GM23338 (cell line): ENCODE measurements at regions not wholly inside any gene's neighbourhood (a gene's known extent, or its start where the extent isn't known, plus 50 kb on each side); places are given as distances from the start of the nearest gene placed in this dataset.

Source experiments
- ATAC-seq: fragments of 200-7000 bp; cut with Tn5 transposase; 3 replicates; pipeline ENCODE4 v1.9.1; 2020
- DNase-seq: peaks from one replicate; pipeline ENCODE4 v3.0.0-alpha.2; 2015; ENCODE audit warnings: low spot score
- H2AFZ ChIP-seq: fragments of 200-600 bp; sonication (generic); 2 replicates; pipeline ENCODE4 v1.8.0; 2016; ENCODE audit warnings: antibody characterized with exemption, mild to moderate bottlenecking, moderate library complexity
- H3F3A ChIP-seq: fragments of 200-600 bp; sonication (generic); replicated peaks from 2 replicates; pipeline ENCODE4 v1.8.0; 2017; ENCODE audit warnings: antibody characterized with exemption, mixed run types, low read depth
- H3K27ac ChIP-seq: fragments of 200-600 bp; sonication (generic); 2 replicates; pipeline ENCODE4 v1.6.1; 2016; ENCODE audit warnings: low read depth
- H3K27me3 ChIP-seq: fragments of 200-600 bp; sonication (generic); 2 replicates; pipeline ENCODE4 v1.8.0; 2016; ENCODE audit warnings: mild to moderate bottlenecking, mixed run types, moderate library complexity; ENCODE audit not compliant: insufficient read depth
- H3K36me3 ChIP-seq: fragments of 200-600 bp; sonication (generic); 2 replicates; pipeline ENCODE4 v1.8.0; 2016; ENCODE audit warnings: mild to moderate bottlenecking; ENCODE audit not compliant: insufficient read depth
- H3K4me1 ChIP-seq: fragments of 200-600 bp; sonication (generic); 2 replicates; pipeline ENCODE4 v1.8.0; 2016; ENCODE audit warnings: mild to moderate bottlenecking, moderate library complexity; ENCODE audit not compliant: insufficient read depth
- H3K4me2 ChIP-seq: fragments of 200-600 bp; sonication (generic); 2 replicates; pipeline ENCODE4 v1.7.1; 2017; ENCODE audit warnings: mixed run types
- H3K4me3 ChIP-seq: fragments of 200-600 bp; sonication (generic); 2 replicates; pipeline ENCODE4 v1.6.1; 2016; ENCODE audit warnings: mixed run types
- H3K79me2 ChIP-seq: fragments of 200-600 bp; sonication (generic); replicated peaks from 2 replicates; pipeline ENCODE4 v1.8.0; 2017; ENCODE audit warnings: mild to moderate bottlenecking; ENCODE audit not compliant: insufficient read depth
- H3K9me2 ChIP-seq: fragments of 200-600 bp; sonication (generic); 2 replicates; pipeline ENCODE4 v1.8.0; 2017; ENCODE audit not compliant: insufficient read depth
- H4K20me1 ChIP-seq: fragments of 200-600 bp; sonication (generic); replicated peaks from 2 replicates; pipeline ENCODE4 v1.8.0; 2017; ENCODE audit warnings: mild to moderate bottlenecking; ENCODE audit not compliant: insufficient read depth
- H3K27ac Mint-ChIP-seq: 2 replicates; pipeline ENCODE4 v1.8.0; 2020; ENCODE audit warnings: inconsistent platforms, mild to moderate bottlenecking, moderate library complexity, mixed read lengths
- H3K27me3 Mint-ChIP-seq: 3 replicates; pipeline ENCODE4 v1.8.0; 2022; ENCODE audit warnings: low read depth, mild to moderate bottlenecking, moderate library complexity, mixed read lengths, inconsistent platforms; ENCODE audit not compliant: insufficient read depth, poor library complexity
- H3K36me3 Mint-ChIP-seq: 3 replicates; pipeline ENCODE4 v1.8.0; 2021; ENCODE audit warnings: low read depth, mild to moderate bottlenecking, inconsistent platforms, moderate library complexity, mixed read lengths
- H3K4me1 Mint-ChIP-seq: 3 replicates; pipeline ENCODE4 v1.8.0; 2020; ENCODE audit warnings: mild to moderate bottlenecking, inconsistent platforms, mixed read lengths
- H3K4me3 Mint-ChIP-seq: 3 replicates; pipeline ENCODE4 v1.8.0; 2021; ENCODE audit warnings: moderate library complexity, mild to moderate bottlenecking, inconsistent platforms, mixed read lengths
- H3K9me3 Mint-ChIP-seq: 3 replicates; pipeline ENCODE4 v1.8.0; 2020; ENCODE audit warnings: moderate library complexity, mild to moderate bottlenecking, inconsistent platforms, mixed read lengths
- CTCF ChIP-seq, 2 experiments: fragments of 200-600 bp in 1 of 2; sonication (generic) in 1 of 2; conservative IDR thresholded peaks; 2 replicates each; pipeline versions ENCODE4 v1.5.1 to v1.6.1; 2016 to 2017; ENCODE audit warnings: antibody characterized with exemption in 2 of 2, low read depth in 2 of 2, mild to moderate bottlenecking in 2 of 2, moderate library complexity in 1 of 2
- ETS1 ChIP-seq: IDR thresholded peaks from 2 replicates; pipeline ENCODE4 v1.6.1; 2016; ENCODE audit warnings: antibody characterized with exemption
- EZH2 ChIP-seq: fragments of 200-600 bp; sonication (generic); IDR thresholded peaks from one replicate; pipeline ENCODE4 v1.8.0; 2017; ENCODE audit warnings: antibody characterized with exemption, mild to moderate bottlenecking, low read depth; ENCODE audit not compliant: unreplicated experiment
- EZH2phosphoT487 ChIP-seq: fragments of 200-600 bp; sonication (generic); IDR thresholded peaks from one replicate; pipeline ENCODE4 v1.8.1; 2018; ENCODE audit warnings: antibody characterized with exemption; ENCODE audit not compliant: unreplicated experiment
- JUNB ChIP-seq: IDR thresholded peaks from one replicate; pipeline ENCODE4 v1.6.1; 2016; ENCODE audit warnings: antibody characterized with exemption; ENCODE audit not compliant: unreplicated experiment
- NANOG ChIP-seq: IDR thresholded peaks from 2 replicates; pipeline ENCODE4 v1.6.1; 2016; ENCODE audit warnings: antibody characterized with exemption, borderline replicate concordance
- REST ChIP-seq: IDR thresholded peaks from one replicate; pipeline ENCODE4 v1.6.1; 2018; ENCODE audit warnings: antibody characterized with exemption; ENCODE audit not compliant: unreplicated experiment
- STAT1 ChIP-seq: IDR thresholded peaks from one replicate; pipeline ENCODE4 v1.6.1; 2016; ENCODE audit warnings: antibody characterized with exemption; ENCODE audit not compliant: unreplicated experiment
- ZNF114 ChIP-seq: fragments of 250-450 bp; sonication (Bioruptor Pico); IDR thresholded peaks from 2 replicates; pipeline ENCODE4 v1.5.0; 2020; ENCODE audit warnings: mild to moderate bottlenecking, moderate library complexity
- TF ChIP-seq, protein P1 (sequence below): fragments of 250-450 bp; sonication (Bioruptor Pico); IDR thresholded peaks from 2 replicates; pipeline ENCODE4 v1.5.0; 2020; ENCODE audit warnings: mild to moderate bottlenecking, moderate library complexity

DNA sequence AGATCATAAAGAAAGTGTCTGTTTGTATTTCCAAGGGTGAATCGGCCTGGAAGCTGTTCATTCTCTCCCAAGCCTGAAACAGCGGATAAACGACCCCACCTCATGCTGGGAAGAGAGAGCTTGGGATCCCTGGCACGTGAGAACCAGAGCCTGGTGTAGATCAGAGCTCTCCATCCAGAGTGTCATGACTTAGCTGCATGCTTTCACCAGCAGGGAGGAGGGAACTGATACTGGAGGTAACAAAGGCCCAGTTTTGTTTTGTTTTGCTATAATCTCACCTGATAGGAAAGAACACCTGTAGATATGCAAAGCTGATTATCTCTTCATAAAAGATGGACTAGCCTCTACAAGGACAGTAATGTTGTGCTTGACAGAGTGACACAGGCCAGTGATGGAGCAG, 236.6 kb downstream of the POM121L12 start:
- no peaks in the 10 kb centered on the region for H3K9me3 Mint-ChIP-seq
- H3K79me2 ChIP-seq, result no peaks in the 10 kb centered on the region
- no peaks in the 10 kb centered on the region for H3K36me3 ChIP-seq
- no peak overlapping the region for H3K4me2 ChIP-seq
- no peak overlapping the region for H3K4me3 ChIP-seq
- no peak overlapping the region for H3K27ac Mint-ChIP-seq
- no peaks in the 10 kb centered on the region for H3K36me3 Mint-ChIP-seq
- ATAC-seq (peak; percentile 53), DNase-seq (peak; percentile 8)
- no peaks in the 10 kb centered on the region for H3K4me1 Mint-ChIP-seq
- H3K9me2 ChIP-seq, result no peaks in the 10 kb centered on the region
- no peaks in the 10 kb centered on the region for H4K20me1 ChIP-seq
- no peaks in the 10 kb centered on the region for H3K27me3 Mint-ChIP-seq
- no peak overlapping the region for H2AFZ ChIP-seq
- no peak overlapping the region for H3K4me3 Mint-ChIP-seq
- H3K27ac ChIP-seq, result no peak overlapping the region
- no peaks in the 10 kb centered on the region for H3F3A ChIP-seq
- no peaks in the 10 kb centered on the region for H3K4me1 ChIP-seq
- H3K27me3 ChIP-seq, result no peaks in the 10 kb centered on the region
- no peak for TF ChIP-seq REST
- no peak for TF ChIP-seq EZH2
- TF ChIP-seq STAT1, result no peak

DNA sequence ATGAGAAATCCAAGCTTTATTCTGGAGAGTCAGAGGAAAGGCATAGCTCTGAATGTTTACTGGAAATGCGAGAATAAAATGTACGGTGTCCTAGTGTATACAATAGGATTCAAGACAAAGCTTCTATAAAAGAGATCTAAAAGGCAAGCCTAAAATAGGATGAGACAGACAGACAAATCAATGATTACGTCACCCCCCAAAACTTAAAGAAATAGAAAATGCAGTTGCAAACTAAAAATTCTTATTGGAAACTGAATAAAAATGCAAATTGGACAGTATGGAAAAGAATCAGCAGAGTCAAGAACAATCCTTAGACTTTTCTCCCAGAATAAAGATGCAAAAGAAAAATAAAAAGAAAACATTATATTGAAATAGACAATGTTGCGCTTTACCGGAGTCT, 245.9 kb downstream of the POM121L12 start:
- H3K4me2 ChIP-seq, result no peak overlapping the region
- no peaks in the 10 kb centered on the region; the same call in 1 of the 2 replicates for H3K9me2 ChIP-seq
- Mint-ChIP-seq H3K4me1 (no peaks in the 10 kb centered on the region), H3K27ac (no peak overlapping the region), H3K4me3 (no peak overlapping the region), H3K27me3 (peaks cover 1% of the 10 kb centered on the region), H3K36me3 (no peaks in the 10 kb centered on the region), H3K9me3 (peaks cover 21% of the 10 kb centered on the region; the same call in 2 of the 3 replicates)
- no peak overlapping the region for H2AFZ ChIP-seq
- no peaks in the 10 kb centered on the region for H3K4me1 ChIP-seq
- no peaks in the 10 kb centered on the region for H3K27me3 ChIP-seq
- H3K4me3 ChIP-seq, result no peak overlapping the region
- H3F3A ChIP-seq, result no peaks in the 10 kb centered on the region
- H3K27ac ChIP-seq, result no peak overlapping the region
- DNase-seq (no peak), ATAC-seq (no peak)
- no peaks in the 10 kb centered on the region for H3K79me2 ChIP-seq
- H4K20me1 ChIP-seq, result no peaks in the 10 kb centered on the region
- no peaks in the 10 kb centered on the region for H3K36me3 ChIP-seq
- no peak for TF ChIP-seq EZH2
- TF ChIP-seq, protein P1, sequence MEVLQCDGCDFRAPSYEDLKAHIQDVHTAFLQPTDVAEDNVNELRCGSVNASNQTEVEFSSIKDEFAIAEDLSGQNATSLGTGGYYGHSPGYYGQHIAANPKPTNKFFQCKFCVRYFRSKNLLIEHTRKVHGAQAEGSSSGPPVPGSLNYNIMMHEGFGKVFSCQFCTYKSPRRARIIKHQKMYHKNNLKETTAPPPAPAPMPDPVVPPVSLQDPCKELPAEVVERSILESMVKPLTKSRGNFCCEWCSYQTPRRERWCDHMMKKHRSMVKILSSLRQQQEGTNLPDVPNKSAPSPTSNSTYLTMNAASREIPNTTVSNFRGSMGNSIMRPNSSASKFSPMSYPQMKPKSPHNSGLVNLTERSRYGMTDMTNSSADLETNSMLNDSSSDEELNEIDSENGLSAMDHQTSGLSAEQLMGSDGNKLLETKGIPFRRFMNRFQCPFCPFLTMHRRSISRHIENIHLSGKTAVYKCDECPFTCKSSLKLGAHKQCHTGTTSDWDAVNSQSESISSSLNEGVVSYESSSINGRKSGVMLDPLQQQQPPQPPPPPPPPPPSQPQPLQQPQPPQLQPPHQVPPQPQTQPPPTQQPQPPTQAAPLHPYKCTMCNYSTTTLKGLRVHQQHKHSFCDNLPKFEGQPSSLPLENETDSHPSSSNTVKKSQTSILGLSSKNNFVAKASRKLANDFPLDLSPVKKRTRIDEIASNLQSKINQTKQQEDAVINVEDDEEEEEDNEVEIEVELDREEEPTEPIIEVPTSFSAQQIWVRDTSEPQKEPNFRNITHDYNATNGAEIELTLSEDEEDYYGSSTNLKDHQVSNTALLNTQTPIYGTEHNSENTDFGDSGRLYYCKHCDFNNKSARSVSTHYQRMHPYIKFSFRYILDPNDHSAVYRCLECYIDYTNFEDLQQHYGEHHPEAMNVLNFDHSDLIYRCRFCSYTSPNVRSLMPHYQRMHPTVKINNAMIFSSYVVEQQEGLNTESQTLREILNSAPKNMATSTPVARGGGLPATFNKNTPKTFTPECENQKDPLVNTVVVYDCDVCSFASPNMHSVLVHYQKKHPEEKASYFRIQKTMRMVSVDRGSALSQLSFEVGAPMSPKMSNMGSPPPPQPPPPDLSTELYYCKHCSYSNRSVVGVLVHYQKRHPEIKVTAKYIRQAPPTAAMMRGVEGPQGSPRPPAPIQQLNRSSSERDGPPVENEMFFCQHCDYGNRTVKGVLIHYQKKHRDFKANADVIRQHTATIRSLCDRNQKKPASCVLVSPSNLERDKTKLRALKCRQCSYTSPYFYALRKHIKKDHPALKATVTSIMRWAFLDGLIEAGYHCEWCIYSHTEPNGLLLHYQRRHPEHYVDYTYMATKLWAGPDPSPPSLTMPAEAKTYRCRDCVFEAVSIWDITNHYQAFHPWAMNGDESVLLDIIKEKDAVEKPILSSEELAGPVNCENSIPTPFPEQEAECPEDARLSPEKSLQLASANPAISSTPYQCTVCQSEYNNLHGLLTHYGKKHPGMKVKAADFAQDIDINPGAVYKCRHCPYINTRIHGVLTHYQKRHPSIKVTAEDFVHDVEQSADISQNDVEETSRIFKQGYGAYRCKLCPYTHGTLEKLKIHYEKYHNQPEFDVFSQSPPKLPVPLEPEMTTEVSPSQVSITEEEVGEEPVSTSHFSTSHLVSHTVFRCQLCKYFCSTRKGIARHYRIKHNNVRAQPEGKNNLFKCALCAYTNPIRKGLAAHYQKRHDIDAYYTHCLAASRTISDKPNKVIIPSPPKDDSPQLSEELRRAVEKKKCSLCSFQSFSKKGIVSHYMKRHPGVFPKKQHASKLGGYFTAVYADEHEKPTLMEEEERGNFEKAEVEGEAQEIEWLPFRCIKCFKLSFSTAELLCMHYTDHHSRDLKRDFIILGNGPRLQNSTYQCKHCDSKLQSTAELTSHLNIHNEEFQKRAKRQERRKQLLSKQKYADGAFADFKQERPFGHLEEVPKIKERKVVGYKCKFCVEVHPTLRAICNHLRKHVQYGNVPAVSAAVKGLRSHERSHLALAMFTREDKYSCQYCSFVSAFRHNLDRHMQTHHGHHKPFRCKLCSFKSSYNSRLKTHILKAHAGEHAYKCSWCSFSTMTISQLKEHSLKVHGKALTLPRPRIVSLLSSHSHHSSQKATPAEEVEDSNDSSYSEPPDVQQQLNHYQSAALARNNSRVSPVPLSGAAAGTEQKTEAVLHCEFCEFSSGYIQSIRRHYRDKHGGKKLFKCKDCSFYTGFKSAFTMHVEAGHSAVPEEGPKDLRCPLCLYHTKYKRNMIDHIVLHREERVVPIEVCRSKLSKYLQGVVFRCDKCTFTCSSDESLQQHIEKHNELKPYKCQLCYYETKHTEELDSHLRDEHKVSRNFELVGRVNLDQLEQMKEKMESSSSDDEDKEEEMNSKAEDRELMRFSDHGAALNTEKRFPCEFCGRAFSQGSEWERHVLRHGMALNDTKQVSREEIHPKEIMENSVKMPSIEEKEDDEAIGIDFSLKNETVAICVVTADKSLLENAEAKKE, result no peak
- no peak for TF ChIP-seq ETS1
- TF ChIP-seq CTCF (conservative IDR thresholded peaks at IDR 0.05; ENCODE audit: low read depth in 2 of 2), result no peak
- no peak for TF ChIP-seq ZNF114
- TF ChIP-seq JUNB, result no peak
- TF ChIP-seq EZH2phosphoT487, result no peak
- TF ChIP-seq NANOG, result no peak
- no peak for TF ChIP-seq STAT1
